SIG-M5 (cell line): ENCODE measurements at regions not wholly inside any gene's neighbourhood (a gene's known extent, or its start where the extent isn't known, plus 50 kb on each side); places are given as distances from the start of the nearest gene placed in this dataset.

Experiments
- DNase-seq: peaks from one replicate; lab custom pipeline; 2025; lab: John Stamatoyannopoulos, UW

GRCh38 chr18:66141716-66142115, 390.9 kb downstream of the CDH7 start:
- DNase-seq, result no peak

GRCh38 chr18:66138642-66139041, 387.8 kb downstream of the CDH7 start:
- no peak for DNase-seq

GRCh38 chr18:66136039-66136438, 385.2 kb downstream of the CDH7 start:
- no peak for DNase-seq

- DNase-seq, result no peak
These were observed 378.4 kb downstream of the CDH7 start for GRCh38 chr18:66129248-66129647.

- DNase-seq, result no peak
These were observed 375.5 kb downstream of the CDH7 start for GRCh38 chr18:66126266-66126665.

- DNase-seq, result no peak
These were observed 373.6 kb downstream of the CDH7 start for GRCh38 chr18:66124394-66124793.

- no peak for DNase-seq
These were observed 368.5 kb downstream of the CDH7 start for GRCh38 chr18:66119347-66119746.

- DNase-seq, result no peak
These were observed 360.2 kb downstream of the CDH7 start for GRCh38 chr18:66111018-66111417.

- DNase-seq, result no peak
These were observed 359.8 kb downstream of the CDH7 start for GRCh38 chr18:66110607-66111006.

- no peak for DNase-seq
These were observed 359.2 kb downstream of the CDH7 start for GRCh38 chr18:66109981-66110380.

- DNase-seq, result no peak
These were observed 356.7 kb downstream of the CDH7 start for GRCh38 chr18:66107546-66107945.

- DNase-seq, result no peak
These were observed 354.2 kb downstream of the CDH7 start for GRCh38 chr18:66105016-66105415.

- DNase-seq, result no peak
These were observed 352.7 kb downstream of the CDH7 start for GRCh38 chr18:66103550-66103949.

GRCh38 chr18:66083078-66083477, 332.3 kb downstream of the CDH7 start:
- DNase-seq, result no peak

GRCh38 chr18:66078925-66079800, 328.4 kb downstream of the CDH7 start:
- DNase-seq, result no peak

GRCh38 chr18:66077066-66077465, 326.3 kb downstream of the CDH7 start:
- no peak for DNase-seq

GRCh38 chr18:66066191-66066590, 315.4 kb downstream of the CDH7 start:
- DNase-seq, result no peak

- no peak for DNase-seq
These were observed 297.6 kb downstream of the CDH7 start for GRCh38 chr18:66048406-66048805.

- no peak for DNase-seq
These were observed 295.3 kb downstream of the CDH7 start for GRCh38 chr18:66046032-66046602.

GRCh38 chr18:66043009-66043408, 292.2 kb downstream of the CDH7 start:
- DNase-seq, result no peak

- DNase-seq, result no peak
These were observed 263.2 kb downstream of the CDH7 start for GRCh38 chr18:66013969-66014368.

- DNase-seq, result no peak
These were observed 261.1 kb downstream of the CDH7 start for GRCh38 chr18:66011916-66012315.

- no peak for DNase-seq
These were observed 255.2 kb downstream of the CDH7 start for GRCh38 chr18:66005831-66006588.
